ENCODE measurements at regions not wholly inside any gene's neighbourhood (a gene's known extent, or its start where the extent isn't known, plus 50 kb on each side); places are given as distances from the start of the nearest gene placed in this dataset.

DNA sequence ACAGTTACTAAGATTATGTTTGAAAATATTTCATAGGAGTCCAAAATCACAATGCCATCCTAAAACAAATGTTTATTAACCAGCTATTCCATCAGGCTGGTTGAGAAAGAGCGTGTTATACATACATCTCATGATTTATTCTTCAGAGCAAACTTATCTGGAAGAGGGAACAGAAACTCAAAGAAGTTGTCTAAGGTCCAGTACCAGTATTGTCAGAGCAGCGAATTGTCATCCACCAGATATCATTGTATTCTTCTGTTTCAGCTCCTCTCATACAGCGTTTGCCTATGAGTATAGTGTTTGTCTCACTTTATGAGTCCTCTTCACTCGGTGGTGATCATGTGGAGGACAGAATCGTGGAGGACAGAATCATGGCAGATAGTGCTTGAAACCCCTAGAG lies 238.2 kb downstream of the OSR1 start:
- TF ChIP-seq, protein P1, sequence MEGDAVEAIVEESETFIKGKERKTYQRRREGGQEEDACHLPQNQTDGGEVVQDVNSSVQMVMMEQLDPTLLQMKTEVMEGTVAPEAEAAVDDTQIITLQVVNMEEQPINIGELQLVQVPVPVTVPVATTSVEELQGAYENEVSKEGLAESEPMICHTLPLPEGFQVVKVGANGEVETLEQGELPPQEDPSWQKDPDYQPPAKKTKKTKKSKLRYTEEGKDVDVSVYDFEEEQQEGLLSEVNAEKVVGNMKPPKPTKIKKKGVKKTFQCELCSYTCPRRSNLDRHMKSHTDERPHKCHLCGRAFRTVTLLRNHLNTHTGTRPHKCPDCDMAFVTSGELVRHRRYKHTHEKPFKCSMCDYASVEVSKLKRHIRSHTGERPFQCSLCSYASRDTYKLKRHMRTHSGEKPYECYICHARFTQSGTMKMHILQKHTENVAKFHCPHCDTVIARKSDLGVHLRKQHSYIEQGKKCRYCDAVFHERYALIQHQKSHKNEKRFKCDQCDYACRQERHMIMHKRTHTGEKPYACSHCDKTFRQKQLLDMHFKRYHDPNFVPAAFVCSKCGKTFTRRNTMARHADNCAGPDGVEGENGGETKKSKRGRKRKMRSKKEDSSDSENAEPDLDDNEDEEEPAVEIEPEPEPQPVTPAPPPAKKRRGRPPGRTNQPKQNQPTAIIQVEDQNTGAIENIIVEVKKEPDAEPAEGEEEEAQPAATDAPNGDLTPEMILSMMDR (IDR thresholded peaks at IDR 0.05) = no peak
- Histone ChIP-seq H3K27ac (no peak overlapping the region), H3K27me3 (ENCODE audit: low read depth) (no peaks in the 10 kb centered on the region), H3K4me1 (no peaks in the 10 kb centered on the region), H3K4me3 (no peak overlapping the region), H3K36me3 (no peaks in the 10 kb centered on the region), H3K9me3 (no peaks in the 10 kb centered on the region)
- ATAC-seq (no peak), DNase-seq (no peak)
- intact Hi-C loops (cut with DNase I) = no loop called here

DNA sequence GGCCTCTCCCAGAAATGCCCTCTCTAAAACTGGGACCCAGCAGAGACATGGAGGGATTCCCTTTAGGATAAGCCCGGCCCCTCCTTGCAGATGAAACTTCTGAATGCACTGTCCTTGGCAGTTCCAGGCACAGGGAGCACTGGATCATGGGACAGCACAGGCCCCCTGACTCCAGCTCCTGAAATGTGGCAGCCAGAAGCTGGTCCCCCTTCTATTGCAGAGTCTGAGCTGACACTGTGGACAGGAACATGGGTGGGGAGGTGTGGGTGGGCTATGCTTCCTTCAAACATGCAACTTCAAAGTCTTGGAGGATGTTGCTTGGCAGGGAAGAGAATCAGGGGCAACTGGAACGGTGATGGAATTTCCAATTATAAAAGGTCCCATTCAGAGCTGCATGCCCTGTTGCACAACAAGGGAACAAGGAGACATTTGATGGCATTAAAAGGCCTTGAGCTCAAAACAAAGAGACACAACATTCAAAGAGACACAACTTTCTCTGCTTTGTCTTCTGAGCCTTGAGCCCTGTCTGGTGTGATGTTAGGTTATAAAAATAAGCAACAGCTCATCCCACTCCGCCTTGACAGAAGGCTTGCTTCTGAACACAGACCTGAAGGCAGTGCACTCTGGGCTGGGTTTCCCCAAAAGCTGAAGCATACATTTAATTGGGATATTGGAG lies 239.0 kb downstream of the OSR1 start:
- DNase-seq = no peak

DNA sequence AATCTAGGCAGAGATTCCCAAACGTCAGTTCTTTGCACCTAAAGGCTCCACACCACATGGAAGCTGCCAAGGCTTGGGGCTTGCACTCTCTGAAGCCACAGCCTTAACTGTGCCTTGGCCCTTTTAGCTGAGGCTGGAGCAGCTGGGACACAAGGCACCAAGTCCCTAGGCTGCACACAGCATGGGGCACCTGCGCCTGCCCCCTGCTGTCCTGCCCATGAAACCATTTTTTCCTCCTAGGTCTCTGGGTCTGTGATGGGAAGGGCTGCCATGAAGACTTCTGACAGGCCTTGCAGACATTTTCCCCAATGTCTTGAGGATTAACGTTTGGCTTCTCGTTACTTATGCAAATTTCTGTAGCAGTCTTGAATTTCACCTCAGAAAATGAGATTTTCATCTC lies 241.5 kb downstream of the OSR1 start:
- H3K4me1 ChIP-seq = no peaks in the 10 kb centered on the region
- DNase-seq (no peak), ATAC-seq (no peak)
- no peaks in the 10 kb centered on the region for H3K36me3 ChIP-seq
- intact Hi-C loops (cut with DNase I) = no loop called here
- TF ChIP-seq, protein P1 (IDR thresholded peaks at IDR 0.05) = no peak
- H3K9me3 ChIP-seq = no peaks in the 10 kb centered on the region
- H3K27me3 ChIP-seq (ENCODE audit: low read depth) = no peaks in the 10 kb centered on the region
- no peak overlapping the region for H3K27ac ChIP-seq
- no peak overlapping the region for H3K4me3 ChIP-seq

More for the DNA sequence above, 239.0 kb downstream of the OSR1 start:
- Histone ChIP-seq H3K4me3 (no peak overlapping the region), H3K36me3 (no peaks in the 10 kb centered on the region), H3K9me3 (no peaks in the 10 kb centered on the region), H3K4me1 (no peaks in the 10 kb centered on the region), H3K27me3 (ENCODE audit: low read depth) (no peaks in the 10 kb centered on the region), H3K27ac (no peak overlapping the region)
- intact Hi-C loops (cut with DNase I) = no loop called here
- TF ChIP-seq, protein P1 (IDR thresholded peaks at IDR 0.05) = no peak
- ATAC-seq = no peak

DNA sequence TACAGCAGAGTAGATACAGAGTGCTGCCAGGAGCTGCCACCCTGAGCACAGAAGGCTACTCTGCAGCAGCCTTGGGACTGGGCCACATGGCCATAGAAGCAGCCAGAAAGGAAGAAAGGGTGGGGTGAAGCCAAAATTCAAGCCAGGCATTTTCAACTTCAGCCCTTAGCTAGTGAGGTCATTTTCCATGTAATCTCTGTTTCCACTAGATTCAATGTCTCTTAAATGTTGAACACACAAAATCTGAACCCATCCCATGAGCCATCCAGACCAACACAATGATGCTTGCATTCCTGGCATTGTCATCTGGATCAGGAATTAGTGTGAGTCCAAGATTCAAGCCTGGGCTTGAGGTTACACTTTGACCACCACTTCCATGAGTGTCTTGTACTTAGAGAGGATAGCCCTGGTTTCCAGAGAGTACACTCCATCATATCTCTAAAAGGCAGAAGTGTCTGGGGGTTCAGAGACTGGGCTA lies 243.6 kb downstream of the OSR1 start:
- TF ChIP-seq, protein P1 (IDR thresholded peaks at IDR 0.05) = no peak
- no peak overlapping the region for H3K4me3 ChIP-seq
- DNase-seq (no peak), ATAC-seq (no peak)
- H3K27ac ChIP-seq = no peak overlapping the region
- H3K9me3 ChIP-seq = no peaks in the 10 kb centered on the region
- H3K36me3 ChIP-seq = no peaks in the 10 kb centered on the region
- no peaks in the 10 kb centered on the region for H3K4me1 ChIP-seq
- no peaks in the 10 kb centered on the region for H3K27me3 ChIP-seq (ENCODE audit: low read depth)
- intact Hi-C loops (cut with DNase I) = no loop called here

DNA sequence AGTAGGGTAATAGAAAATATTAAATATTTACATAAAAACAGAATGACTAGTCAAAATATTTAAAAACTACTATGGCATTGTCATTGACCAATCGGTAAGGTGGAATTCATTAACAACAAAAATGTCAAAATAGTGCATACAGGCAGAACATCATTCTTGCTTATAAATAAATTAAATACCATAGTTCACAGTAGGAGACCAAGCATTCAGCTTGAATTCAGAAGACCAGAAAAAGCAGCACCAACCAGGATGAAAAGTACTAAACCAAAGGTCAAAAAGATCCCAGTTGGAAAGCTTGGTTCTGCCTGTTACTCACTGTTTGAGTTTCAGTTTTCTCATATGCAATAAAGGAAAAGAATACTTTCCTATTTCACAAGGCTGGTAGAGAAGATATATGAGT lies 244.3 kb downstream of the OSR1 start:
- H3K4me3 ChIP-seq = no peak overlapping the region
- no peaks in the 10 kb centered on the region for H3K27me3 ChIP-seq (ENCODE audit: low read depth)
- no peak overlapping the region for H3K27ac ChIP-seq
- H3K4me1 ChIP-seq = no peaks in the 10 kb centered on the region
- no peaks in the 10 kb centered on the region for H3K36me3 ChIP-seq
- no peaks in the 10 kb centered on the region for H3K9me3 ChIP-seq
- DNase-seq = no peak
- ATAC-seq = no peak
- intact Hi-C loops (cut with DNase I) = no loop called here
- TF ChIP-seq, protein P1 (IDR thresholded peaks at IDR 0.05) = no peak

Measured in lower lobe of right lung (tissue), 2 donors.